ENCODE measurements at regions not wholly inside any gene's neighbourhood (a gene's known extent, or its start where the extent isn't known, plus 50 kb on each side); places are given as distances from the start of the nearest gene placed in this dataset.

- no peak overlapping the region for H3K27ac ChIP-seq (ENCODE audit: low read length)
- H3K27me3 ChIP-seq (ENCODE audit: insufficient read depth, low read length), result no peaks in the 10 kb centered on the region
- H3K9me3 ChIP-seq (ENCODE audit: insufficient read depth, low read depth, low read length), result no peaks in the 10 kb centered on the region
- H3K9ac ChIP-seq (ENCODE audit: low read depth, low read length), result no peak overlapping the region
- no peaks in the 10 kb centered on the region for H3K4me1 ChIP-seq (ENCODE audit: insufficient read depth, low read length)
- H3K36me3 ChIP-seq (ENCODE audit: insufficient read depth, low read depth, low read length), result no peaks in the 10 kb centered on the region
- no peak overlapping the region for H3K4me3 ChIP-seq (ENCODE audit: low read length)
Measured at GRCh38 chr6:115712291-115712961, 348.3 kb downstream of the FRK start.

- Histone ChIP-seq H3K9me3 (ENCODE audit: insufficient read depth, low read depth, low read length) (no peaks in the 10 kb centered on the region), H3K9ac (ENCODE audit: low read depth, low read length) (no peak overlapping the region), H3K4me3 (ENCODE audit: low read length) (no peak overlapping the region), H3K4me1 (ENCODE audit: insufficient read depth, low read length) (no peaks in the 10 kb centered on the region), H3K27me3 (ENCODE audit: insufficient read depth, low read length) (no peaks in the 10 kb centered on the region), H3K27ac (ENCODE audit: low read length) (no peak overlapping the region), H3K36me3 (ENCODE audit: insufficient read depth, low read depth, low read length) (no peaks in the 10 kb centered on the region)
Measured at GRCh38 chr6:115708850-115709249, 351.8 kb downstream of the FRK start.

GRCh38 chr6:115706981-115707380, 353.7 kb downstream of the FRK start:
- no peak overlapping the region for H3K27ac ChIP-seq (ENCODE audit: low read length)

GRCh38 chr6:115706324-115706723, 354.4 kb downstream of the FRK start:
- no peaks in the 10 kb centered on the region for H3K36me3 ChIP-seq (ENCODE audit: insufficient read depth, low read depth, low read length)
- H3K9ac ChIP-seq (ENCODE audit: low read depth, low read length), result no peak overlapping the region
- H3K27me3 ChIP-seq (ENCODE audit: insufficient read depth, low read length), result no peaks in the 10 kb centered on the region
- no peaks in the 10 kb centered on the region for H3K4me1 ChIP-seq (ENCODE audit: insufficient read depth, low read length)
- H3K27ac ChIP-seq (ENCODE audit: low read length), result no peak overlapping the region
- no peak overlapping the region for H3K4me3 ChIP-seq (ENCODE audit: low read length)
- H3K9me3 ChIP-seq (ENCODE audit: insufficient read depth, low read depth, low read length), result no peaks in the 10 kb centered on the region

More at GRCh38 chr6:115706981-115707380, 353.7 kb downstream of the FRK start:
- Histone ChIP-seq H3K27me3 (ENCODE audit: insufficient read depth, low read length) (no peaks in the 10 kb centered on the region), H3K4me3 (ENCODE audit: low read length) (no peak overlapping the region), H3K4me1 (ENCODE audit: insufficient read depth, low read length) (no peaks in the 10 kb centered on the region), H3K9me3 (ENCODE audit: insufficient read depth, low read depth, low read length) (no peaks in the 10 kb centered on the region), H3K9ac (ENCODE audit: low read depth, low read length) (no peak overlapping the region), H3K36me3 (ENCODE audit: insufficient read depth, low read depth, low read length) (no peaks in the 10 kb centered on the region)

- Histone ChIP-seq H3K36me3 (ENCODE audit: insufficient read depth, low read depth, low read length) (no peaks in the 10 kb centered on the region), H3K9ac (ENCODE audit: low read depth, low read length) (no peak overlapping the region), H3K9me3 (ENCODE audit: insufficient read depth, low read depth, low read length) (no peaks in the 10 kb centered on the region), H3K27me3 (ENCODE audit: insufficient read depth, low read length) (no peaks in the 10 kb centered on the region), H3K4me1 (ENCODE audit: insufficient read depth, low read length) (no peaks in the 10 kb centered on the region), H3K27ac (ENCODE audit: low read length) (no peak overlapping the region), H3K4me3 (ENCODE audit: low read length) (no peak overlapping the region)
Measured at GRCh38 chr6:115704028-115704427, 356.7 kb downstream of the FRK start.

GRCh38 chr6:115691433-115691832, 369.3 kb downstream of the FRK start:
- H3K4me1 ChIP-seq (ENCODE audit: insufficient read depth, low read length), result no peaks in the 10 kb centered on the region
- no peaks in the 10 kb centered on the region for H3K9me3 ChIP-seq (ENCODE audit: insufficient read depth, low read depth, low read length)
- H3K27me3 ChIP-seq (ENCODE audit: insufficient read depth, low read length), result no peaks in the 10 kb centered on the region

GRCh38 chr6:115690854-115691253, 369.8 kb downstream of the FRK start:
- Histone ChIP-seq H3K9ac (ENCODE audit: low read depth, low read length) (no peak overlapping the region), H3K9me3 (ENCODE audit: insufficient read depth, low read depth, low read length) (no peaks in the 10 kb centered on the region), H3K27ac (ENCODE audit: low read length) (no peak overlapping the region), H3K4me3 (ENCODE audit: low read length) (no peak overlapping the region), H3K36me3 (ENCODE audit: insufficient read depth, low read depth, low read length) (no peaks in the 10 kb centered on the region), H3K4me1 (ENCODE audit: insufficient read depth, low read length) (no peaks in the 10 kb centered on the region), H3K27me3 (ENCODE audit: insufficient read depth, low read length) (no peaks in the 10 kb centered on the region)

More at GRCh38 chr6:115691433-115691832, 369.3 kb downstream of the FRK start:
- no peak overlapping the region for H3K9ac ChIP-seq (ENCODE audit: low read depth, low read length)
- H3K27ac ChIP-seq (ENCODE audit: low read length), result no peak overlapping the region
- H3K4me3 ChIP-seq (ENCODE audit: low read length), result no peak overlapping the region
- H3K36me3 ChIP-seq (ENCODE audit: insufficient read depth, low read depth, low read length), result no peaks in the 10 kb centered on the region

GRCh38 chr6:115681978-115682775, 378.5 kb downstream of the FRK start:
- Histone ChIP-seq H3K27me3 (ENCODE audit: insufficient read depth, low read length) (no peaks in the 10 kb centered on the region), H3K9ac (ENCODE audit: low read depth, low read length) (no peak overlapping the region), H3K27ac (ENCODE audit: low read length) (no peak overlapping the region), H3K4me1 (ENCODE audit: insufficient read depth, low read length) (no peaks in the 10 kb centered on the region), H3K9me3 (ENCODE audit: insufficient read depth, low read depth, low read length) (no peaks in the 10 kb centered on the region), H3K4me3 (ENCODE audit: low read length) (no peak overlapping the region), H3K36me3 (ENCODE audit: insufficient read depth, low read depth, low read length) (no peaks in the 10 kb centered on the region)

- Histone ChIP-seq H3K9me3 (ENCODE audit: insufficient read depth, low read depth, low read length) (no peaks in the 10 kb centered on the region), H3K36me3 (ENCODE audit: insufficient read depth, low read depth, low read length) (no peaks in the 10 kb centered on the region), H3K4me1 (ENCODE audit: insufficient read depth, low read length) (no peaks in the 10 kb centered on the region), H3K27me3 (ENCODE audit: insufficient read depth, low read length) (no peaks in the 10 kb centered on the region), H3K27ac (ENCODE audit: low read length) (no peak overlapping the region), H3K9ac (ENCODE audit: low read depth, low read length) (no peak overlapping the region), H3K4me3 (ENCODE audit: low read length) (no peak overlapping the region)
Measured at GRCh38 chr6:115680621-115681020, 380.1 kb downstream of the FRK start.

- Histone ChIP-seq H3K4me1 (ENCODE audit: insufficient read depth, low read length) (no peaks in the 10 kb centered on the region), H3K27me3 (ENCODE audit: insufficient read depth, low read length) (no peaks in the 10 kb centered on the region), H3K27ac (ENCODE audit: low read length) (no peak overlapping the region), H3K9ac (ENCODE audit: low read depth, low read length) (no peak overlapping the region), H3K9me3 (ENCODE audit: insufficient read depth, low read depth, low read length) (no peaks in the 10 kb centered on the region), H3K36me3 (ENCODE audit: insufficient read depth, low read depth, low read length) (no peaks in the 10 kb centered on the region), H3K4me3 (ENCODE audit: low read length) (no peak overlapping the region)
Measured at GRCh38 chr6:115677198-115677597, 383.5 kb downstream of the FRK start.

- Histone ChIP-seq H3K9me3 (ENCODE audit: insufficient read depth, low read depth, low read length) (no peaks in the 10 kb centered on the region), H3K9ac (ENCODE audit: low read depth, low read length) (no peak overlapping the region), H3K36me3 (ENCODE audit: insufficient read depth, low read depth, low read length) (no peaks in the 10 kb centered on the region), H3K27me3 (ENCODE audit: insufficient read depth, low read length) (no peaks in the 10 kb centered on the region), H3K4me3 (ENCODE audit: low read length) (no peak overlapping the region), H3K27ac (ENCODE audit: low read length) (no peak overlapping the region), H3K4me1 (ENCODE audit: insufficient read depth, low read length) (no peaks in the 10 kb centered on the region)
Measured at GRCh38 chr6:115675443-115675842, 385.2 kb downstream of the FRK start.

- Histone ChIP-seq H3K27me3 (ENCODE audit: insufficient read depth, low read length) (no peaks in the 10 kb centered on the region), H3K9ac (ENCODE audit: low read depth, low read length) (no peak overlapping the region), H3K36me3 (ENCODE audit: insufficient read depth, low read depth, low read length) (no peaks in the 10 kb centered on the region), H3K9me3 (ENCODE audit: insufficient read depth, low read depth, low read length) (no peaks in the 10 kb centered on the region), H3K4me1 (ENCODE audit: insufficient read depth, low read length) (no peaks in the 10 kb centered on the region), H3K27ac (ENCODE audit: low read length) (no peak overlapping the region), H3K4me3 (ENCODE audit: low read length) (no peak overlapping the region)
Measured at GRCh38 chr6:115668781-115669180, 391.9 kb downstream of the FRK start.

Measured in iPS-20b (cell line).